H9 (cell line): ENCODE measurements at regions not wholly inside any gene's neighbourhood (a gene's known extent, or its start where the extent isn't known, plus 50 kb on each side); places are given as distances from the start of the nearest gene placed in this dataset.

Source experiments
- DNase-seq: peaks from one replicate; pipeline ENCODE4 v3.0.0-alpha.2; 2017
- H2AFZ ChIP-seq: one replicate; pipeline ENCODE4 v1.6.1; 2013; ENCODE audit warnings: mild to moderate bottlenecking, low read length, control low read depth, moderate library complexity
- H2AK5ac ChIP-seq: 2 replicates; pipeline ENCODE4 v1.6.1; 2013; ENCODE audit warnings: low read length, control low read depth, mixed read lengths; ENCODE audit not compliant: insufficient read length
- H2BK120ac ChIP-seq: one replicate; pipeline ENCODE4 v1.6.1; 2013; ENCODE audit warnings: low read depth, mild to moderate bottlenecking, low read length, control low read depth, inconsistent platforms; ENCODE audit not compliant: poor library complexity, severe bottlenecking
- H2BK12ac ChIP-seq: 2 replicates; pipeline ENCODE4 v1.6.1; 2013; ENCODE audit warnings: low read length, control low read depth, mixed read lengths, low read depth; ENCODE audit not compliant: insufficient read length
- H2BK15ac ChIP-seq: 2 replicates; pipeline ENCODE4 v1.6.1; 2013; ENCODE audit warnings: low read depth, low read length, control low read depth
- H2BK20ac ChIP-seq: one replicate; pipeline ENCODE4 v1.6.1; 2013; ENCODE audit warnings: low read depth, mild to moderate bottlenecking, low read length, control low read depth, inconsistent platforms; ENCODE audit not compliant: poor library complexity, severe bottlenecking
- H2BK5ac ChIP-seq: 2 replicates; pipeline ENCODE4 v1.6.1; 2013; ENCODE audit warnings: low read length, control low read depth, mixed read lengths; ENCODE audit not compliant: insufficient read length
- H3K14ac ChIP-seq: 2 replicates; pipeline ENCODE4 v1.6.1; 2013; ENCODE audit warnings: low read length, control low read depth; ENCODE audit not compliant: insufficient read depth
- H3K18ac ChIP-seq: 2 replicates; pipeline ENCODE4 v1.6.1; 2013; ENCODE audit warnings: low read depth, mild to moderate bottlenecking, mixed read lengths, low read length, control low read depth; ENCODE audit not compliant: insufficient read length
- H3K23ac ChIP-seq: 2 replicates; pipeline ENCODE4 v1.6.1; 2013; ENCODE audit warnings: low read length, control low read depth, mixed read lengths, low read depth; ENCODE audit not compliant: insufficient read length
- H3K23me2 ChIP-seq: 2 replicates; pipeline ENCODE4 v1.6.1; 2013; ENCODE audit warnings: low read depth, mild to moderate bottlenecking, mixed read lengths, low read length, control low read depth; ENCODE audit not compliant: insufficient read length, poor library complexity, severe bottlenecking
- H3K27ac ChIP-seq: 2 replicates; pipeline ENCODE4 v1.5.1; 2013; ENCODE audit warnings: low read length, control low read depth, mixed read lengths, low read depth; ENCODE audit not compliant: insufficient read length
- H3K27me3 ChIP-seq: 2 replicates; pipeline ENCODE4 v1.6.1; 2013; ENCODE audit warnings: low read length, control low read depth, inconsistent platforms; ENCODE audit not compliant: insufficient read depth
- H3K4ac ChIP-seq: 2 replicates; pipeline ENCODE4 v1.6.1; 2013; ENCODE audit warnings: low read depth, mild to moderate bottlenecking, control low read depth, inconsistent platforms, low read length, moderate library complexity
- H3K4me1 ChIP-seq: 2 replicates; pipeline ENCODE4 v1.6.1; 2013; ENCODE audit warnings: low read length, control low read depth, inconsistent platforms; ENCODE audit not compliant: insufficient read depth
- H3K4me2 ChIP-seq: 2 replicates; pipeline ENCODE4 v1.6.1; 2013; ENCODE audit warnings: low read length, control low read depth, mixed read lengths; ENCODE audit not compliant: insufficient read length, insufficient read depth
- H3K56ac ChIP-seq: 2 replicates; pipeline ENCODE4 v1.6.1; 2013; ENCODE audit warnings: low read depth, mild to moderate bottlenecking, mixed read lengths, low read length, control low read depth; ENCODE audit not compliant: insufficient read length
- H3K79me1 ChIP-seq: 2 replicates; pipeline ENCODE4 v1.6.1; 2013; ENCODE audit warnings: low read depth, mild to moderate bottlenecking, moderate library complexity, low read length, control low read depth, inconsistent platforms; ENCODE audit not compliant: insufficient read depth, poor library complexity, severe bottlenecking
- H3K79me2 ChIP-seq: 2 replicates; pipeline ENCODE4 v1.6.1; 2013; ENCODE audit warnings: low read length, control low read depth, inconsistent platforms; ENCODE audit not compliant: insufficient read depth
- H3K9ac ChIP-seq: 2 replicates; pipeline ENCODE4 v1.6.1; 2013; ENCODE audit warnings: low read length, control low read depth, mixed read lengths; ENCODE audit not compliant: insufficient read length; ENCODE audit errors: extremely low read depth
- H3K9me3 ChIP-seq: one replicate; pipeline ENCODE4 v1.6.1; 2013; ENCODE audit warnings: low read depth, low read length, inconsistent platforms; ENCODE audit not compliant: control insufficient read depth
- H3T11ph ChIP-seq: one replicate; pipeline ENCODE4 v1.6.1; 2013; ENCODE audit warnings: mild to moderate bottlenecking, low read length, control low read depth, inconsistent platforms
- H4K20me1 ChIP-seq: one replicate; pipeline ENCODE4 v1.6.1; 2013; ENCODE audit not compliant: control insufficient read depth, insufficient read length, insufficient read depth
- H4K5ac ChIP-seq: 2 replicates; pipeline ENCODE4 v1.6.1; 2013; ENCODE audit warnings: low read depth, mild to moderate bottlenecking, mixed read lengths, low read length, control low read depth; ENCODE audit not compliant: insufficient read length
- H4K8ac ChIP-seq: replicated peaks from 2 replicates; pipeline ENCODE4 v1.6.1; 2013; ENCODE audit warnings: low read length, control low read depth, mixed read lengths, low read depth; ENCODE audit not compliant: insufficient read length
- H4K91ac ChIP-seq: 2 replicates; pipeline ENCODE4 v1.6.1; 2013; ENCODE audit warnings: low read depth, mild to moderate bottlenecking, moderate library complexity, mixed read lengths, low read length, control low read depth; ENCODE audit not compliant: insufficient read length
- H3K27ac Mint-ChIP-seq, 3 experiments: 2 replicates in 2 of 3; 3 replicates in 1 of 3; pipeline ENCODE4 v1.8.0; 2020 to 2021; ENCODE audit warnings: mixed read lengths in 3 of 3, mild to moderate bottlenecking in 1 of 3, moderate library complexity in 1 of 3
- H3K27me3 Mint-ChIP-seq: 2 replicates; pipeline ENCODE4 v1.8.0; 2021; ENCODE audit warnings: low read depth, mild to moderate bottlenecking, moderate library complexity, mixed read lengths
- H3K36me3 Mint-ChIP-seq, 3 experiments: 2 replicates in 2 of 3; 3 replicates in 1 of 3; pipeline ENCODE4 v1.8.0; 2020 to 2021; ENCODE audit warnings: low read depth in 3 of 3, mixed read lengths in 3 of 3; ENCODE audit not compliant: insufficient read depth in 1 of 3
- H3K4me1 Mint-ChIP-seq, 2 experiments: 2 replicates each; pipeline ENCODE4 v1.8.0; 2020; ENCODE audit warnings: mixed read lengths in 2 of 2
- H3K4me3 Mint-ChIP-seq, 2 experiments: 2 replicates in 1 of 2; 3 replicates in 1 of 2; pipeline ENCODE4 v1.8.0; 2020 to 2021; ENCODE audit warnings: mild to moderate bottlenecking in 2 of 2, mixed read lengths in 2 of 2, moderate library complexity in 1 of 2
- H3K9me3 Mint-ChIP-seq, 2 experiments: 2 replicates in 1 of 2; 3 replicates in 1 of 2; pipeline ENCODE4 v1.8.0; 2020; ENCODE audit warnings: mild to moderate bottlenecking in 2 of 2, mixed read lengths in 2 of 2, moderate library complexity in 1 of 2
- CTCF ChIP-seq: fragments of 200-600 bp; sonication (generic); conservative IDR thresholded peaks from 3 replicates; pipeline ENCODE4 v1.8.0; 2021; ENCODE audit warnings: antibody characterized with exemption, mild to moderate bottlenecking
- WGBS: extraction: QIAGEN DNeasy Blood & Tissue Kit; methylation state at CpG from one replicate; pipeline ENCODE4 v1.1.7; 2013; ENCODE audit warnings: missing lambda C conversion rate, low lambda C conversion rate, mixed read lengths; ENCODE audit not compliant: insufficient read length; ENCODE audit errors: extremely low coverage; 5-methylcytosine and 5-hydroxymethylcytosine counted together

GRCh38 chr2:238587776-238588660 lies 161.3 kb downstream of the ASB1 start:
- no peaks in the 10 kb centered on the region for H3K36me3 Mint-ChIP-seq
- H3K27ac ChIP-seq, result no peak overlapping the region
- H3K27ac Mint-ChIP-seq, result no peak overlapping the region
- no peak overlapping the region for H3K9ac ChIP-seq
- no peak overlapping the region for H2BK20ac ChIP-seq
- H4K5ac ChIP-seq, result no peak overlapping the region
- no peak overlapping the region for H2BK12ac ChIP-seq
- no peak overlapping the region for H4K8ac ChIP-seq
- TF ChIP-seq CTCF, result no peak
- no peaks in the 10 kb centered on the region for H4K20me1 ChIP-seq
- H2BK5ac ChIP-seq, result no peak overlapping the region
- peaks cover 5% of the 10 kb centered on the region for H3K27me3 Mint-ChIP-seq
- H3K14ac ChIP-seq, result no peak overlapping the region; the same call in 1 of the 2 replicates
- H3K27me3 ChIP-seq, result no peaks in the 10 kb centered on the region
- no peak overlapping the region for H3K4ac ChIP-seq
- H3K9me3 ChIP-seq, result no peaks in the 10 kb centered on the region
- H3K79me1 ChIP-seq, result no peaks in the 10 kb centered on the region
- H2BK15ac ChIP-seq, result no peak overlapping the region
- H3K56ac ChIP-seq, result no peak overlapping the region
- H3K23me2 ChIP-seq, result no peaks in the 10 kb centered on the region
- no peak overlapping the region for H4K91ac ChIP-seq
- no peaks in the 10 kb centered on the region for H3K79me2 ChIP-seq
- no peak overlapping the region for H2BK120ac ChIP-seq
- H3K18ac ChIP-seq, result no peak overlapping the region
- H3T11ph ChIP-seq, result no peak overlapping the region
- no peak overlapping the region for H2AK5ac ChIP-seq
- no peak overlapping the region for H2AFZ ChIP-seq
- no peak overlapping the region for H3K4me3 Mint-ChIP-seq
- H3K23ac ChIP-seq, result no peak overlapping the region
- no peaks in the 10 kb centered on the region; a peak in 1 of 5 replicates for H3K9me3 Mint-ChIP-seq
- WGBS, result no CpG with 5 or more reads among the region's 12 CpGs
- H3K4me1 Mint-ChIP-seq, result no peaks in the 10 kb centered on the region
- H3K4me1 ChIP-seq, result no peaks in the 10 kb centered on the region
- no peak for DNase-seq
- H3K4me2 ChIP-seq, result no peak overlapping the region
